ENCODE measurements at regions not wholly inside any gene's neighbourhood (a gene's known extent, or its start where the extent isn't known, plus 50 kb on each side); places are given as distances from the start of the nearest gene placed in this dataset.

- TF ChIP-seq CTCF (IDR thresholded peaks at IDR 0.05) (no peak), EP300 (IDR thresholded peaks at IDR 0.05) (no peak)
These were observed 866.7 kb upstream of the SPRY2 start for GRCh38 chr13:81207636-81208035.

Data from gastroesophageal sphincter (tissue), 3 donors.